Left ventricle myocardium inferior (tissue), 1 donor: ENCODE measurements at regions not wholly inside any gene's neighbourhood (a gene's known extent, or its start where the extent isn't known, plus 50 kb on each side); places are given as distances from the start of the nearest gene placed in this dataset.

Experiments
- DNase-seq: peaks from one replicate; pipeline ENCODE4 v3.0.0-alpha.2; 2020
- H3K27ac ChIP-seq: fragments of 200-600 bp; replicated peaks from 2 replicates; pipeline ENCODE4 v1.8.0; 2021
- H3K27me3 ChIP-seq: fragments of 200-600 bp; 2 replicates; pipeline ENCODE4 v1.8.0; 2021; ENCODE audit warnings: low read depth
- H3K36me3 ChIP-seq: fragments of 200-600 bp; 2 replicates; pipeline ENCODE4 v1.8.0; 2021
- H3K4me1 ChIP-seq: fragments of 200-600 bp; 2 replicates; pipeline ENCODE4 v1.8.0; 2021
- H3K4me3 ChIP-seq: fragments of 200-600 bp; 2 replicates; pipeline ENCODE4 v1.8.0; 2021; ENCODE audit warnings: mild to moderate bottlenecking, moderate library complexity
- H3K9me3 ChIP-seq: fragments of 200-600 bp; replicated peaks from 2 replicates; pipeline ENCODE4 v1.8.0; 2021
- CTCF ChIP-seq: fragments of 200-600 bp; IDR thresholded peaks from 2 replicates; pipeline ENCODE4 v1.8.0; 2021; ENCODE audit warnings: antibody characterized with exemption, mild to moderate bottlenecking, borderline replicate concordance
- intact Hi-C: fragments of 100-400 bp; cut with micrococcal nuclease; formaldehyde crosslinking; loops from one replicate; pipeline ENCODE4 v1.11.0; 2022
- donor health status: DM: no; HTN: yes; CAD: no; lungs with severe emphysema.

GRCh38 chr1:169001353-169001752 is 105.1 kb upstream of the ATP1B1 start:
- intact Hi-C loops: no loop called here
- no peaks in the 10 kb centered on the region for H3K9me3 ChIP-seq
- H3K27me3 ChIP-seq: no peaks in the 10 kb centered on the region
- no peak for TF ChIP-seq CTCF
- no peak for DNase-seq
- H3K4me1 ChIP-seq: peaks cover 3% of the 10 kb centered on the region
- no peak overlapping the region for H3K4me3 ChIP-seq
- no peaks in the 10 kb centered on the region for H3K36me3 ChIP-seq
- H3K27ac ChIP-seq: no peak overlapping the region

GRCh38 chr1:169003864-169004516 is 102.5 kb upstream of the ATP1B1 start:
- Histone ChIP-seq H3K4me3 (no peak overlapping the region), H3K27ac (no peak overlapping the region), H3K9me3 (no peaks in the 10 kb centered on the region), H3K36me3 (no peaks in the 10 kb centered on the region), H3K27me3 (no peaks in the 10 kb centered on the region), H3K4me1 (peaks cover 3% of the 10 kb centered on the region)
- TF ChIP-seq CTCF: no peak
- intact Hi-C loops: no loop called here
- DNase-seq: peak; percentile 26

DNA sequence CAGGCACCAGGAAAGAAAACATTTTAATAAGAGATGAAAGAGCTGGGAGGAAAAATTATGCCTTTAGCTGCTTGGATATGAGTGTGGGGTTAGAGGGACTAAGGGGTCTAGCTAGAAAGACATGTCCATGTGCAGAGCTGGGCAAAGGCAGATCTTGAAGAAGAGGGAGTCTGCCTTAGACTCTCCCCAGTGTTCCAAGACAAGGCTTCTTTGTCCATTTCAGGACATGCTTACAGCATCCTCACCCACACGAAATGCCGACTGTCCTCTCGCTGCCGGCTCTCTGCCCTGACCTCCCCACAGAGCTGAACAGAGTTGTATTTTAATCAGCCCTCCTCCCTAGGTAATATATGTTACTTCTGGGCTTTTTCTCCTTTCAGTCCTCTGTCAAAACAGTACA is 100.7 kb upstream of the ATP1B1 start:
- H3K36me3 ChIP-seq: no peaks in the 10 kb centered on the region
- no peak overlapping the region for H3K4me3 ChIP-seq
- no peak overlapping the region for H3K27ac ChIP-seq
- H3K9me3 ChIP-seq: no peaks in the 10 kb centered on the region
- no peaks in the 10 kb centered on the region for H3K27me3 ChIP-seq
- H3K4me1 ChIP-seq: peaks cover 3% of the 10 kb centered on the region
- TF ChIP-seq CTCF: no peak
- DNase-seq: no peak
- intact Hi-C loops: no loop called here

DNA sequence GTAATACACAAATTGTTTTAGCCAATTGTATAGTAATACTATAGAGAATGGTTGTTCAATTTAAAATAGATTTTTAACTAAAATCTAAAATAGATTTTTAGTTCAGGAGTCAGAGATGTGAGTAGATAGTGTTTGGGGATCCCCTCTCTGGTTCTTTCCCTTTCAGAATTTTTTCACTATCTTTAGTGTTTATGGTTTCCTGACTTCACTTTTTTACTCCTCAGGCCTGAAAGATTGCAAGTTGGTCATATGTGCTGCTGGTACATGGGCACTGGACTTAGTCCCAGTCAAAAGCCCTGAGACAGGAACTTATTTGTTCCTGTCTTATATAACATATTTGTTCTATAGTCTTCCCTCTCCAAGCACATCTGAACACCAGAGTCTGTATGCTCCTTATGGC is 96.8 kb upstream of the ATP1B1 start:
- no peak for TF ChIP-seq CTCF
- H3K27me3 ChIP-seq: no peaks in the 10 kb centered on the region
- H3K9me3 ChIP-seq: no peaks in the 10 kb centered on the region
- DNase-seq: no peak
- H3K4me1 ChIP-seq: no peaks in the 10 kb centered on the region
- intact Hi-C loops: no loop called here
- no peak overlapping the region for H3K4me3 ChIP-seq
- no peaks in the 10 kb centered on the region for H3K36me3 ChIP-seq
- H3K27ac ChIP-seq: no peak overlapping the region

DNA sequence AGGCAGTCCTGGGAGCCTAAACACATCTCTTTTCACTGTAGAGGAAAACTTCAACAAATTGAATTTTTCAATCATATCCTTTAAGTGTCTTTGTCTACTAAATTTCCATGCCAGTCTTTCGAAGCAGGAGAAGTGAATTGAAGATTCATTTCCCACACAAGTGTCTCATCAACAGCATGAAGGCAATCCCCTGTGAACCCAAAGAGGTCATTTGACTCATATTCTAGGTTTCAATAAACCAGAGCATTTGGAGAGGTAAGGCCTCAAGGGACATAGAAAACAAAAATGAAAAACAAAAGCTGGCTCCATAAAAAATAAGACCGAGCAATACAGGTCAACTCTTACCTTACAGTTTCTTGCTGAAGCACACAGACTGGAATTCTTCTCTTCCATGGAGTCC is 94.1 kb upstream of the ATP1B1 start:
- no peak for TF ChIP-seq CTCF
- DNase-seq: no peak
- no peaks in the 10 kb centered on the region for H3K9me3 ChIP-seq
- H3K4me1 ChIP-seq: no peaks in the 10 kb centered on the region
- no peak overlapping the region for H3K4me3 ChIP-seq
- no peaks in the 10 kb centered on the region for H3K27me3 ChIP-seq
- H3K36me3 ChIP-seq: no peaks in the 10 kb centered on the region
- no peak overlapping the region for H3K27ac ChIP-seq
- intact Hi-C loops: no loop called here
